GM19468 (cell line): ENCODE measurements at regions not wholly inside any gene's neighbourhood (a gene's known extent, or its start where the extent isn't known, plus 50 kb on each side); places are given as distances from the start of the nearest gene placed in this dataset.

Experiments
- ATAC-seq: cut with Tn5 transposase; IDR thresholded peaks from one replicate; pipeline ENCODE4 v1.9.1; 2021; ENCODE audit warnings: mild to moderate bottlenecking, moderate library complexity, moderate number of reproducible peaks; ENCODE audit not compliant: unreplicated experiment; ENCODE audit errors: extremely low read depth

GRCh38 chr6:122026582-122027369 is 372.7 kb upstream of the HSF2 start:
- ATAC-seq: no peak

DNA sequence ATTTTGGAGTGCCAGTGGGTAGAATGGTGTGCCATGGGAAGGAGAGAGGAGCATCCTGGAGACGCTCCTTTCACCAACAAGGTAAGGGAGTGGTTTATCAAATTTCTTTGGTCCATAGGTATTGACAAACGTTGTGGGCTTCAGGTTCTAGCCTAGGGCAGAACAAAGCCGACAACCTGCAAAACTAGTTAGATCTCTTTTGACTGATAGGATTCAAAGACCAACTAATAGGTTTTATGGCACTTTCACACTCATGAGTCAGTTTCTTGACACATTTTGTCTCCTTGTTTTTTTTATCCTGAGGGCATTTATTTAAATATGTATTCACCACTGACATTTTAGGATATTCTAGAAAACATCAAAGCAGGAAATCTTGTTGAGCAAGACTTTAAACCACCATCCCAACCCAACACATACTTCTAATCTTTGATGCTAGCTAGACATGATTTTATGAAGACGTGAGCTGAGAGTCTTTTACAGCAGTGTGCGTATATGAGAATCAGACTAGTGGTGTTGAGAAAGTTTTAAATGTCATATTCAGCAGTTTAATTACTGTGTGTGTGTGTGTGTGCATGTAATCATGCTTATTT is 370.4 kb upstream of the HSF2 start:
- no peak for ATAC-seq

GRCh38 chr6:122033564-122034181 is 365.8 kb upstream of the HSF2 start:
- ATAC-seq: no peak

- ATAC-seq: no peak
These were observed 364.3 kb upstream of the HSF2 start for GRCh38 chr6:122035173-122035572.

DNA sequence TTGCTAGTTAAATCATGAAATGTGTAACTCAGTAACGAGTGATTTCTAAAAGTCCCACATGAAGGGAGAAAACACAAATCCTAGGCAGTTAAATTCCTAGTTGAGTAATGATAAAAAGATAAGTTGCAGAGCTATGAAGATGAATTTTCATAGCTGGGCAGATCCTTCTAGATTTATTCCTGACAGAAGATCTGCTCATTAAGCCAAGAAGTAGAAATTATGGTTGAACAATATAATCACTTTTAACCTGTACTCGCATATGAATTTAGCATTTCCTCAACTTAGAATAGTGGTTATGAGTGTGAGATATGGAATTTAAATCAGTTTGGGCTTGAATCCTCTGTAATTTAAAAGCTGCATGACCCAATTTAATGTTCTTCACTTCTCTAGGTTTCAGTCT is 359.2 kb upstream of the HSF2 start:
- no peak for ATAC-seq

DNA sequence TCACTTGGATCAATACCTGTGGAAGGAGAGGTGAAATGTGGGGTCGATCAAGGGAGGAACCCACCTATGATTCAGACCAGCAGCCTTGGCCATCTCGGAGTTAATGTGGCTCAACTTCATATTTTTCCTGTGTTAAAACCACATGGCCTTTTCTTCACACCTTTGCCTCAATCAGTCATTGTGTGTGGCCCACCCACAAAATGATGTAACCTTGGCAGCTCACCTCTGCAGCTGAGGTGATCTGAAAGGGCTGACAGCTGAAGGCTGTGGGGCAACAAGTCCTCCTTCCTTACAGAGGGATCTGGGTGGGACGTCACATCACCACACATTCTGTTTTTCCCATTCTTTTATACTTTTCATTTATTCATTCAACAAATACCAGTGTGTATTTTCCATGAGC is 357.1 kb upstream of the HSF2 start:
- no peak for ATAC-seq

DNA sequence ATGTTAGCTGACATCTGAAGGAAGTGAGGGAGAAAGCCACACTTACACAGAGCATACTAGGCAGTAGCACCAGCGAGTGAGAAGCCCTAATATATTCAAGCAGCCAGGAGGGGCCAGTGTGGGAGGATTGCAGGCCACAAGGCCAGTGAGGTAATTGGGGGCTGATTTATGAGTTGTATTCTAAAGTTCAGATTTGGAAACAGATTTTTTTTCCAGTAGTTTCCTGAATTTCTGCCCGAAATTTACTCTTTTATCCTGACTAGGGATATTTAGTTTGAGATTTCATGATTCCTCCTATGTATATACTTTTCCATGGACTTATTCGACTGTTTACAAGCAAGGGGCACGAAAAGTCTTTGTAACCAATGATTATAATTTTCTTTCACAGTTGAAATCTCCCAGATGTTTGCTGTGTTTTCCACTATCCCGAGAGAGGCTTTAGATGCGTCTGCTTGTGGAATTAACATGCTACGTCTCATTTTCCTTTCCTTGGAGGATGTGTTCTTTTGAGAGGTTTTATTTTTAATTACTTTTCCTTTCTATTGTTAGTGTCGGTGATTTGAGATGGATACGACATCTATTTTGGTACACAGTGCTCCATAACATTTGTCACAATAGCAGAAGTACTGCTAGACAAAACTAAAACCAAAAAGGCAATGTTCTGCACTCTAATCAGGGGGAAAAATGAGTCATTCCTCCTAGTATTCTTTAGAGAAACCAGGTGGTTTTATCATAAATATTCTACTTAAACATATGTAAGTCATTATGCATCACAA is 356.3 kb upstream of the HSF2 start:
- ATAC-seq: no peak

GRCh38 chr6:122048570-122048969 is 350.9 kb upstream of the HSF2 start:
- ATAC-seq: no peak

- ATAC-seq: no peak
These were observed 350.1 kb upstream of the HSF2 start for GRCh38 chr6:122049341-122049740.

- no peak for ATAC-seq
These were observed 349.2 kb upstream of the HSF2 start for GRCh38 chr6:122050242-122050755.

DNA sequence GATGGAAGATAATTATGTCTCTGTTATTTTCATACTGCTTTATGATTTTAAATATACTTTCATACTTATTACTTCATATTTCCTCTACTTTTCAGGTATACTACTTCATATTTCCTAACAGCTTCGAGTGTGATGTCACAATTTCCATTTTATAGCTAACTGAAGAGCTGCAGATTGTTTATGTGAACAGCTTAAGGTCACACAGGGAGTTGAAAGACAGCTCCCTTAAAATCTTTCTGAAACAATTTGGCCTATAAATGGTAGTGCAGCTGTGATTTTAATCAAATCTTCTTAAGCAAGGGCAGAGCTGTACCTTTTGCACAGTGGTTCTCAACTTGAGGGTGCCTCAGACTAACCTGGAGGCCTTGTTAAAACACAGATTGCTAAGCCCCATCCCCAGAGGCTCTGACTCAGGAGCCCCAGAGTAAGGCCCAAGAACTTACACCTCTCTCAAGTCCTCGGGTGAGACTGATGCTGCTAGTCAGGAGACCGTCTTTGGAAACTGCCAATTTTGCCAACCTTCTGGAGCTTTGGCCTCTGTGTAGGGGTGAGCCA is 347.0 kb upstream of the HSF2 start:
- ATAC-seq: no peak

GRCh38 chr6:122059918-122060317 is 339.5 kb upstream of the HSF2 start:
- no peak for ATAC-seq

DNA sequence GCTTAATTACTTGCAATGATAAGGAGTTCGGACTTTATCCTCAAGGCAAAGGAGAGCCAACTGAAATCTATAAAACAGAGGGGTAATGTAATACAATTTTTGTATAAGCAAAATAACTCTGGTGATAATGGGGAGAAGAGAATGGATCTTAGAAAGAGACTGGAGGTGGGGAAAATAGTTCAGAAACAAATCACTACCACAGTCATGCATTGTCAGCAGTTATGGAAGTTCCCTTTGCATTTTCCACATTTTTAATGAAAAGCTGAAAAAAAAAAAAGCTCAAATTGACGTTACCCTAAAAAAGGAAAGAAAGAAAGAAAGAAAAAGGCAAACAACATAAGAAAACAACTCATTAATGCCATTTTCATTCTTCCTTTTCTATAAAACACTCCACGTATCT is 337.6 kb upstream of the HSF2 start:
- no peak for ATAC-seq

DNA sequence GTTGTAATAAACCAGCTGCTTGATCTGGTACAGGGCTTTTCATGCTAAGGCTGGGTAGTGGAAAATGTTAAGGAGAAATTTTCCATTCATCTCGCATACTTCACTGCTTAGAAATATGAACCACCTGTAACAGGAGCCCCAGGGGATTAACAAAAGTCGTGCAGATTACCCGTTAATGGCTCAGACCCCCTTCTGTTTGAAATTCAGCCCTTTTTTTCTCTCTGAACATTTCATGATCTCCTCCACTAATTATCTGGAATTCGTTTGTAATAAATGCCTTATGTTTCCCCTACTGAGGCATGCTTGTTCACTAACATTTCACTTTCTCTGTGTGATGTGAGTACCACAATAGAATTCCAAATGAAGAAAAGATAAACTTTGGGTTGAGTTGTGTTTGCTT is 336.4 kb upstream of the HSF2 start:
- no peak for ATAC-seq

DNA sequence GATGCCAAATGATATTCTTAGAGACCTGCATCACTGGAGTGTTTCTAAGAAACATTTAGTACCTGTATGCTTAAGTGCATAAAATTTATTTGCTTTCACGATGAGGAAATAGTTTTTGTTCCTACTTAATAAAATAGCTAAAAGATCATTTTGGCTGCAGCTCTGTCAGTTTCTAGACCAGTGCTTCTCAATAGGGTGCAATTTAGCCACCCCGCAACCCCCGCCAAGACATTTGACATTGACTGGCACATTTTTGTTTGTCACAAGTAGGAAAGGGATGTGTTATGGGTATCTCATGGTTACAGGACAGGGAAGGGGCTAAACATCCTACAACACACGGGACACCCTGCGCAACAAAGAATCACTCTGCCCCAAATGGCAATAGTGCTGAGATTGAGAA is 335.7 kb upstream of the HSF2 start:
- ATAC-seq: no peak

DNA sequence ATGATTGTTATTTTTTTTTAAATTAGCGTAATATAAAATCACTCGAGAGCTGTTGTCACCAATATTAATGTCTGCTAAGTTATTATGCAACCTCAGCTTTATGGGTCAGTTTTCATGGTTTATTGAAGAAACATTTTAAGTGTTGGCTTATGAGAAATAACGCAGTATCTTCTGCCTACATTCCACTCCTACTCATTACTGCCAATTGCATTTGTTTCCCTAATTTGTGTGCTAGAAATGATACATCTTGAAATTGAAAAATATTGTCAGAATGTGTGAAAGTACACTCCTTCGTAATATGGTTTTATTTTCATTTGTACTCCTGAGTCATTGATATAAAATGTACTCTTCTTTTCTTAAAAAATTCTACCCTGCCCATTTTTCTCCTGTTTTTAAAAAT is 333.3 kb upstream of the HSF2 start:
- no peak for ATAC-seq

DNA sequence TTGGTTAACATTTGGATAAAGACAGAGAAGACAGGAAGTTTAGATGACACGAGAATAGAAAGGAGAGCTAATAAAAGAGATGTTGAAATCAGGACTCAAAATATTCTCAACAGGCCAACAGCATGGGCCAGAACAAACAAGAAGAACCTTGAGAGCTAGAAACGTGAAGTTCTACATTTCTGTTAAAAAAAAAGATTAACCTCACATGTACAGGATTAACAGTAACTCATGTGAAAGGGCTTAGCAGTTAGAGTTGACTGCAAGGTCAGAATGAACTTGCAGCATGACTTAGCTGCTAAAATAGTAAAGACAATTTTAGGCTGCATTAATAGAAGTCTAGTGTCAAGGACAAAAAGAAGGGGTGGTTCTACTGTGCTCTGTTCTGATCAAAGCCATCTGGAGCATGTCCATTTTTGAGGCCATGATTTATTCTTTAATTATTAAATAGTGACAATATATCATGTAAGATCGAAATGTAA is 331.1 kb upstream of the HSF2 start:
- ATAC-seq: no peak

GRCh38 chr6:122069932-122070331 is 329.5 kb upstream of the HSF2 start:
- ATAC-seq: no peak

- ATAC-seq: no peak
These were observed 327.3 kb upstream of the HSF2 start for GRCh38 chr6:122072014-122072647.
